OCI-LY7 (cell line): ENCODE measurements at regions not wholly inside any gene's neighbourhood (a gene's known extent, or its start where the extent isn't known, plus 50 kb on each side); places are given as distances from the start of the nearest gene placed in this dataset.

Experiments used
- BruUV-seq: library from RNA; stranded (reverse); fragments of 400-500 nt; replicated peaks from 2 replicates; lab custom pipeline; 2021; lab: Mats Ljungman, UMichigan
- CTCF ChIA-PET: fragments of 300-600 bp; sonication (Branson Sonifier 250); formaldehyde crosslinking; loops from one replicate; lab custom pipeline; 2022; ENCODE audit warnings: antibody characterized with exemption; ENCODE audit not compliant: unreplicated experiment; lab: Charles Lee
- POLR2A ChIA-PET: fragments of 300-600 bp; sonication (Branson Sonifier 250); formaldehyde crosslinking; loops from one replicate; lab custom pipeline; 2022; ENCODE audit warnings: antibody characterized with exemption; lab: Charles Lee
- DNase-seq: peaks from one replicate; pipeline ENCODE4 v3.0.0-alpha.2; 2015; ENCODE audit warnings: low spot score
- H2AFZ ChIP-seq: fragments of 200-600 bp; sonication (generic), shearing (Covaris generic); 2 replicates; pipeline ENCODE4 v1.6.1; 2014; ENCODE audit warnings: mild to moderate bottlenecking, antibody characterized with exemption, low read length, moderate library complexity
- H3K27ac ChIP-seq: fragments of 200-600 bp; sonication (generic); 2 replicates; pipeline ENCODE4 v1.5.1; 2014; ENCODE audit warnings: mixed run types, low read depth, mild to moderate bottlenecking, moderate library complexity, low read length, inconsistent platforms; ENCODE audit not compliant: poor library complexity, severe bottlenecking
- H3K36me3 ChIP-seq: fragments of 200-600 bp; sonication (generic); 2 replicates; pipeline ENCODE4 v1.6.1; 2014; ENCODE audit warnings: mild to moderate bottlenecking, antibody characterized with exemption, low read length, moderate library complexity, mixed read lengths; ENCODE audit not compliant: insufficient read depth
- H3K4me1 ChIP-seq: fragments of 200-600 bp; sonication (generic); 2 replicates; pipeline ENCODE4 v1.5.1; 2014; ENCODE audit warnings: mild to moderate bottlenecking, low read length; ENCODE audit not compliant: insufficient read depth, poor library complexity, severe bottlenecking
- H3K4me2 ChIP-seq: fragments of 200-600 bp; sonication (generic); 2 replicates; pipeline ENCODE4 v1.6.1; 2014; ENCODE audit warnings: mild to moderate bottlenecking, low read length
- H3K4me3 ChIP-seq: fragments of 200-600 bp; sonication (generic); 2 replicates; pipeline ENCODE4 v1.5.1; 2014; ENCODE audit warnings: mild to moderate bottlenecking, low read depth, low read length; ENCODE audit not compliant: poor library complexity, severe bottlenecking
- H3K79me2 ChIP-seq: fragments of 200-600 bp; sonication (generic); 2 replicates; pipeline ENCODE4 v1.6.1; 2016; ENCODE audit warnings: low read depth, mild to moderate bottlenecking, low read length, moderate library complexity, mixed read lengths; ENCODE audit not compliant: insufficient read depth
- H3K9me2 ChIP-seq: fragments of 200-600 bp; sonication (generic); 2 replicates; pipeline ENCODE4 v1.6.1; 2016; ENCODE audit warnings: mild to moderate bottlenecking, low read length, mixed read lengths; ENCODE audit not compliant: insufficient read depth
- H3K9me3 ChIP-seq: fragments of 200-600 bp; sonication (generic); 2 replicates; pipeline ENCODE4 v1.6.1; 2014; ENCODE audit warnings: mild to moderate bottlenecking, mixed run types, low read length, mixed read lengths
- H4K20me1 ChIP-seq: fragments of 200-600 bp; sonication (generic); 2 replicates; pipeline ENCODE4 v1.6.1; 2014; ENCODE audit warnings: mild to moderate bottlenecking, antibody characterized with exemption, low read length, moderate library complexity, mixed read lengths; ENCODE audit not compliant: insufficient read depth
- CTCF ChIP-seq: fragments of 200-600 bp; sonication (generic); conservative IDR thresholded peaks from 2 replicates; pipeline ENCODE4 v1.5.1; 2014; ENCODE audit warnings: mild to moderate bottlenecking, antibody characterized with exemption, low read length, moderate library complexity, mixed read lengths
- EZH2phosphoT487 ChIP-seq: fragments of 200-600 bp; sonication (generic); IDR thresholded peaks from 2 replicates; pipeline ENCODE4 v1.6.1; 2018; ENCODE audit warnings: low read depth, borderline replicate concordance, mild to moderate bottlenecking, mixed run types, antibody characterized with exemption, low read length, moderate library complexity, mixed read lengths
- intact Hi-C: fragments of 100-400 bp; cut with micrococcal nuclease; formaldehyde crosslinking; loops from one replicate; pipeline ENCODE4 v1.10.0; 2022; ENCODE audit not compliant: unreplicated experiment

- no TSS peak for BruUV-seq
- Histone ChIP-seq H3K4me2 (no peak overlapping the region), H3K79me2 (no peaks in the 10 kb centered on the region), H3K4me1 (peaks cover 11% of the 10 kb centered on the region), H3K9me2 (no peaks in the 10 kb centered on the region), H2AFZ (no peak overlapping the region), H3K36me3 (no peaks in the 10 kb centered on the region), H4K20me1 (no peaks in the 10 kb centered on the region), H3K9me3 (no peaks in the 10 kb centered on the region), H3K4me3 (no peak overlapping the region), H3K27ac (no peak overlapping the region)
- DNase-seq: no peak
- TF ChIP-seq EZH2phosphoT487 (no peak), CTCF (no peak)
- POLR2A ChIA-PET: no interaction called here
- intact Hi-C loops: no loop called here
- CTCF ChIA-PET: interaction anchor here (0.6 kb wide), 1 partner anchor 19 kb away, joined by 3 read pairs; no protein-coding TSS in a partner anchor
These were observed 1050.7 kb upstream of the NRXN1 start for GRCh38 chr2:52082646-52083045.

- POLR2A ChIA-PET: interaction anchor here (0.7 to 1.0 kb wide), 2 partner anchors 8 to 52 kb away, joined by 3 read pairs; no protein-coding TSS in a partner anchor
- no peak for DNase-seq
- H3K9me3 ChIP-seq: peaks cover 6% of the 10 kb centered on the region; the same call in 1 of the 2 replicates
- no peak overlapping the region for H3K27ac ChIP-seq
- BruUV-seq: no TSS peak
- H3K79me2 ChIP-seq: no peaks in the 10 kb centered on the region
- intact Hi-C loops: no loop called here
- peaks cover 4% of the 10 kb centered on the region for H3K36me3 ChIP-seq
- TF ChIP-seq CTCF: no peak
- TF ChIP-seq EZH2phosphoT487: no peak
- CTCF ChIA-PET: no interaction called here
- H2AFZ ChIP-seq: peak overlapping the region; percentile 62; the same call in 1 of the 2 replicates
- no peak overlapping the region for H3K4me2 ChIP-seq
- H4K20me1 ChIP-seq: no peaks in the 10 kb centered on the region
- H3K4me3 ChIP-seq: no peak overlapping the region
- no peaks in the 10 kb centered on the region for H3K9me2 ChIP-seq
- H3K4me1 ChIP-seq: peaks cover 11% of the 10 kb centered on the region
These were observed 1047.7 kb upstream of the NRXN1 start for GRCh38 chr2:52079602-52080001.

GRCh38 chr2:52077159-52077558 is 1045.2 kb upstream of the NRXN1 start:
- POLR2A ChIA-PET: no interaction called here
- BruUV-seq: no TSS peak
- intact Hi-C loops: no loop called here
- H3K4me2 ChIP-seq: no peak overlapping the region
- TF ChIP-seq EZH2phosphoT487 (no peak), CTCF (no peak)
- peaks cover 6% of the 10 kb centered on the region; the same call in 1 of the 2 replicates for H3K9me3 ChIP-seq
- H4K20me1 ChIP-seq: no peaks in the 10 kb centered on the region
- DNase-seq: no peak
- H3K4me1 ChIP-seq: peaks cover 27% of the 10 kb centered on the region
- no peak overlapping the region for H2AFZ ChIP-seq
- H3K4me3 ChIP-seq: no peak overlapping the region
- H3K79me2 ChIP-seq: no peaks in the 10 kb centered on the region
- peaks cover 4% of the 10 kb centered on the region for H3K36me3 ChIP-seq
- CTCF ChIA-PET: no interaction called here
- no peak overlapping the region for H3K27ac ChIP-seq
- H3K9me2 ChIP-seq: no peaks in the 10 kb centered on the region
